Omental fat pad (tissue), 3 donors: ENCODE measurements at regions not wholly inside any gene's neighbourhood (a gene's known extent, or its start where the extent isn't known, plus 50 kb on each side); places are given as distances from the start of the nearest gene placed in this dataset.

Experiments
- ATAC-seq: fragments of 150-250 bp; one replicate; pipeline ENCODE4 v1.9.1; 2016; ENCODE audit warnings: mild to moderate bottlenecking, moderate library complexity; ENCODE audit not compliant: low FRiP score
- DNase-seq: peaks from one replicate; pipeline ENCODE4 v3.0.0-alpha.2; 2019; ENCODE audit warnings: low spot score
- TF ChIP-seq, protein P1 (sequence below), 3 donors: fragments of 450-650 bp; IDR thresholded peaks; one replicate each; pipeline ENCODE4 v1.5.1; 2016 to 2017; ENCODE audit warnings: antibody characterized with exemption in 3 of 3, mild to moderate bottlenecking in 3 of 3, moderate library complexity in 2 of 3

DNA sequence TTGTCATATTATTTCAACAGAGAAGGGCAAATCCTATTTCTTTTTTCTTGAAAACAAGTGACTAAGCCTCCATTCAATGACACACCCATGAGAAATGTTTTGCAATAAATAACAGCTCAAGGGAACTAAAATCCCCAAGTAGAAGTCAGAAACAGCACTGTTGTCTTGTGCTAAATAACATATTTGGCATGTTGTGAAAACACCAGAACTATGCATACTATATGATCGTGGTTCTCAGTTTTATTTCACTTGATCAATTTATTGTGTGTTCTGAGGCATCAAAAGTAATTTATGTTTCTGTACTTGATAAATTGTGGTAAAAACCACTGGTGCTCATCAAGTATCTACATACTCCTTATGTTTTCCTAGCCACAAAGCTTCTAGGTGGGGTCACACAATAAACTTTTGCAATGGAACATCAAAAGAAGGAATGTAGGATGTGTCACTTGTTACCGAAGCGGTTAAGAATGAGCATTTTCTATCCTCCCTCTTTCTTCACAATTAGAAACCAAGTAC, 691.7 kb upstream of the CBLB start:
- ATAC-seq = peak; percentile 77
- TF ChIP-seq, protein P1, sequence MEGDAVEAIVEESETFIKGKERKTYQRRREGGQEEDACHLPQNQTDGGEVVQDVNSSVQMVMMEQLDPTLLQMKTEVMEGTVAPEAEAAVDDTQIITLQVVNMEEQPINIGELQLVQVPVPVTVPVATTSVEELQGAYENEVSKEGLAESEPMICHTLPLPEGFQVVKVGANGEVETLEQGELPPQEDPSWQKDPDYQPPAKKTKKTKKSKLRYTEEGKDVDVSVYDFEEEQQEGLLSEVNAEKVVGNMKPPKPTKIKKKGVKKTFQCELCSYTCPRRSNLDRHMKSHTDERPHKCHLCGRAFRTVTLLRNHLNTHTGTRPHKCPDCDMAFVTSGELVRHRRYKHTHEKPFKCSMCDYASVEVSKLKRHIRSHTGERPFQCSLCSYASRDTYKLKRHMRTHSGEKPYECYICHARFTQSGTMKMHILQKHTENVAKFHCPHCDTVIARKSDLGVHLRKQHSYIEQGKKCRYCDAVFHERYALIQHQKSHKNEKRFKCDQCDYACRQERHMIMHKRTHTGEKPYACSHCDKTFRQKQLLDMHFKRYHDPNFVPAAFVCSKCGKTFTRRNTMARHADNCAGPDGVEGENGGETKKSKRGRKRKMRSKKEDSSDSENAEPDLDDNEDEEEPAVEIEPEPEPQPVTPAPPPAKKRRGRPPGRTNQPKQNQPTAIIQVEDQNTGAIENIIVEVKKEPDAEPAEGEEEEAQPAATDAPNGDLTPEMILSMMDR (IDR thresholded peaks at IDR 0.05) = no peak
- DNase-seq = no peak

GRCh38 chr3:106566277-106566676, 697.5 kb upstream of the CBLB start:
- no peak for DNase-seq
- ATAC-seq = no peak
- TF ChIP-seq, protein P1 (IDR thresholded peaks at IDR 0.05) = no peak

DNA sequence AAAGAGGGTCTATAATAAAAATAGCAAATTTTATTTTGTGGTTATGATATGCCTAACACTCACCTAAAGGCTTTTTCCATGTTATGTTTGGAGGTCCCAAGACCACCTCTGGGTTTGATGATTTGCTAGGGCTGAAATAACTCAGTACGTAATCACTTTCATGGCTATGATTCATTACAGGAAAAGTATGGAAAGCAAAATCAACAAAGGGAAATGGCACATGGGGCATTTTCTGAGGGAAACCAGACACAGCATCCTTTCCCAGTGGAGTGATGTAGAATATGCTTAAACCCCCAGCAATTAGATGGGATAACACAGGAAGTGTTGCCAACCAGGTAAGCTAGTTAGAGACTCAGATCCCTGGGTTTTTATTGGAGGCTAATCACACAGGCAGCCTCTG, 701.6 kb upstream of the CBLB start:
- no peak for DNase-seq
- ATAC-seq = no peak
- TF ChIP-seq, protein P1 (IDR thresholded peaks at IDR 0.05) = no peak

GRCh38 chr3:106573605-106574004, 704.8 kb upstream of the CBLB start:
- no peak for DNase-seq
- ATAC-seq = no peak
- TF ChIP-seq, protein P1 (IDR thresholded peaks at IDR 0.05) = no peak

GRCh38 chr3:106575029-106575428, 706.2 kb upstream of the CBLB start:
- TF ChIP-seq, protein P1 (IDR thresholded peaks at IDR 0.05) = no peak
- no peak for ATAC-seq
- DNase-seq = no peak

DNA sequence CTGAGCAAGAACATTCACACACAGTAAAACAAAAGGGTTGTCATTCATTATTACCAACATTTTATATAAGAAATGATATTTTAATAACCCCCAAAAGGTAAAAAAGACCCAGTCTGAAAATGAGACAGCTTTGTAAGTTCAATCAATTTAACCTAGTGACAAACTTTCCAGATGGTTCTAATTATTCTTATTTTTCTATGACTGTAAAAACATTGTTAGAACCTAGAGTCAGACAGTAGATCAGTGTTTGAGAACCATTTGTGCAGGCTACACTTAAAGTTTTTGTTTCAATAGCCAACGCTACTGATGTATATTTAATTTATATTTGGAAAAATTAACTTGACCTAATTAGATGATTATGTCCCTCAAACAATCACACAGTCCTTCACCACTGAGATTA, 708.4 kb upstream of the CBLB start:
- no peak for DNase-seq
- TF ChIP-seq, protein P1 (IDR thresholded peaks at IDR 0.05) = no peak

DNA sequence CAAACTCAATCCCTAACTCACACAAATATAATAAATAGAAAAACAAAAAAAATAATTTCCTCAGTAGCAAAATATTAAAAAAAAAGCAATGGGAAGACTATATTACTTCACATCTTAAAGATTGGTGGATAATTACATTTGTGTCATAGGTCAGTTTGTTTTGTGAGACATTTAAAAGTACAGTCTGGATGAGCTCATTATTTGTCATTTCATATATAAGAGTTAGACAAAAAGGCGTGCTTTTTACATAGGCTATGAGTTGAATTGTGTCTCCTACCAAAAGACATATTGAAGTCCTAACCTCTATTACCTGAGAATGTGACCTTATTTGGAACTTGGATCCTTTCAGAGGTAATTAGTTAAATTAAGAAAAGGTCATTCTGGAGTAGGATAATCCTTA, 710.1 kb upstream of the CBLB start:
- no peak for DNase-seq
- ATAC-seq = no peak
- TF ChIP-seq, protein P1 (IDR thresholded peaks at IDR 0.05) = no peak

More for the DNA sequence above, 708.4 kb upstream of the CBLB start:
- ATAC-seq = no peak
